ENCODE measurements at regions not wholly inside any gene's neighbourhood (a gene's known extent, or its start where the extent isn't known, plus 50 kb on each side); places are given as distances from the start of the nearest gene placed in this dataset.
"Not testable (repeated sequence)": the region's sequence is repeated elsewhere in the genome, so short reads cannot be mapped to it uniquely, and the experiment has no call there.

DNA sequence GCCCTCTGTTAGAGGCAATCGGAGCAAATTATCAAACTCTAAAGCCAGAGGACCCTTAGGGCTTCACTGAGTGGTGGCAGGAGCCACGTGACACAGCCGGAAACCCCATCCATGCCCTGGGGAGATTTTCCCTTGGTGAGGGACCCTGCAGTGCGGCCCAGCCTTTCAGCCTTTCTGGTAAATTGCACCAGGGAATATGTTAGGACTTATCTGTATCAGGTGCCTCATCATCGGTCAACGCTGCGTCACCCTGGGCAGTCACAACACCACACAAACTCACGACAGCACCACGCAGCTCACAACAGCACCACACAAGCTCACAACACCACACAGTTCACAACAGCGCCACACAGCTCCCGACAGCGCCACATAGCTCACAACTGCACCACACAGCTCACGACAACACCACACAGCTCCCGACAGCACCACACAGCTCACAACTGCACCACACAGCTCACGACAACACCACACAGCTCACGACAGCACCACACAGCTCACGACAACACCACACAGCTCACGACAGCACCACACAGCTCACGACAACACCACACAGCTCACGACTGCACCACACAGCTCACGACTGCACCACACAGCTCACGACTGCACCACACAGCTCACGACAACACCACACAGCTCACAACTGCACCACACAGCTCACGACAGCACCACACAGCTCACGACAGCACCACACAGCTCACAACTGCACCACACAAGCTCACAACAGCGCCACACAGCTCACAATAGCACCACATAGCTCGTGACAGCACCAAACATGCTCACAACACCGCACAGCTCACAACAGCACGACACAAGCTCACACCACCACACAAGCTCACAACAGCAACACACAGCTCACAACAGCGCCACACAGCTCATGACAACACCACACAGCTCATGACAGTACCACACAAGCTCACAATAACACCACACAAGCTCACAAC lies 199.0 kb downstream of the DLL1 start:
- H3K27ac ChIP-seq, result no peak overlapping the region
- no peak for DNase-seq (ENCODE audit: low read depth, low spot score)

- no peak overlapping the region for H3K27ac ChIP-seq
- no peak for DNase-seq (ENCODE audit: low read depth, low spot score)
Measured at GRCh38 chr6:170091000-170091638, 199.8 kb downstream of the DLL1 start.

DNA sequence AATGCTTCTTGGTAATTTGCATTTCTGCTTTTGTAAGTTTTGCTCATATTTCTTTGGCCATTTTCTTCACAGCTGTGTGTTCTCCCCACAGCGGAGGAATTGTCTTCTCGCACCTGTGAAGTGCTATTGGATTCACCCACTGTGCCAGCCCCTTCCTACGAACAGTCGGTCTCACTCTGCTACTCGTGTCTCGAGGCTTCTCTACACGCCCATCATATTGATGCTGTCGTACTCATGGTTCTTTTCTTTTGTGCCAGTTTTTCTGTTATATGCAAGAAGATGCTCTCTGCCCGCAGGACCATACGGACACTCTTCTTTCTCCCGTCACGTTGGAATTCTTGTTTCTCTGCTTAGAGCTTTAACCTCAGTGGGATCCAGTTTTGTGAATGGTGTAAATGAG lies 200.3 kb downstream of the DLL1 start:
- no peak for DNase-seq (ENCODE audit: low read depth, low spot score)

DNA sequence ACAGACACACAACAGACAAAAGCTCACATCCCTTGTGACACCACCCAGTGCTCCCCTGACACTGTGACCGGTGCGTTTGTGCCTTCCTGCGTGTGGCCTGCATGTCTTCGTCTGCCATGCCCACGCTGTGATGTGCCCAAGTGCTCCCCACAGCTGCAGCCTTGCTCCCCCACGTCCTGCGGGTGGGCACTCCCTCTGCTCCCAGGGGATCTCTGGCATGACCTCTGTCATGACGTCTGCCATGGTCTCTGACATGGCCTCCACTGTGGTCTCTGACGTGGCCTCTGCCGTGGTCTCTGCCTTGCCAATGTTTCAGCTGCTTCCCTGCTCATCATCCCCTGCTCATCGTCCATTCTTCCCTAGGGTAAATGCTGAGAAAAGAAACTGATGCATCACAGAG lies 200.9 kb downstream of the DLL1 start:
- H3K27ac ChIP-seq, result no peak overlapping the region
- DNase-seq (ENCODE audit: low read depth, low spot score), result no peak

More for the DNA sequence above, 200.3 kb downstream of the DLL1 start:
- H3K27ac ChIP-seq, result no peak overlapping the region

GRCh38 chr6:170088582-170088955 lies 202.3 kb downstream of the DLL1 start:
- no peak for DNase-seq (ENCODE audit: low read depth, low spot score)
- H3K27ac ChIP-seq, result no peak overlapping the region

DNA sequence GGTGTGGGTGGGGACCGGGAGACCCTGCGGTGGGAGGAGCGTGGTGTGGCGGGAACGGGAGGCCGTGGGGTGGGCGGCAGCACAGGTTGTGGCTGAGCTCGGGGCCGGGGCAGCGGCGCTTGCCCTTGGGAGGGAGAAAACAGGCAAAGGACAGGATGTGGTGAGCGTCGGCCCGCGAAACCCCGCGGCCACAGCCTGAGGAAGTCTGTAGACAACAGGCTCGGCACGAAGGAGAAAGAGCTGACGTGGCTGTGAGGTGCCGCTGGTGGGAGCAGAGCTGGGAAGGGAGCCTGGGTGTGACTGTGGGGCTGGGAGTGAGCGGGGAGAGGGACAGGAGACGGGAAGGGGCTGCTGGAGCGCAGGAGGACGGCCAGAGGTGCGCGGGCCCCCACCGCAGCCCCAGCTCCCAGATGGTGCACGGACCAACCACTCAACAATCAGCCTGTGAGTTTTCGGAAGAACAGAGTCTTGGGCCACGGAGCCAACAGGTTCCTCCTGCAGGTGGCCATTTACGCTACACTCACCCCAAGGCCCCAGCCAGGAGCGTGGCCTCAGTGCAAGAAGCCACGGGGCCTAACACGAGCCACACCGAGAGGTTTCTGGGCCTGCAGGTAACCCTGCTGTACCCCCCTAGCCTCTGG lies 202.8 kb downstream of the DLL1 start:
- DNase-seq (ENCODE audit: low read depth, low spot score), result no peak
- no peak overlapping the region for H3K27ac ChIP-seq

DNA sequence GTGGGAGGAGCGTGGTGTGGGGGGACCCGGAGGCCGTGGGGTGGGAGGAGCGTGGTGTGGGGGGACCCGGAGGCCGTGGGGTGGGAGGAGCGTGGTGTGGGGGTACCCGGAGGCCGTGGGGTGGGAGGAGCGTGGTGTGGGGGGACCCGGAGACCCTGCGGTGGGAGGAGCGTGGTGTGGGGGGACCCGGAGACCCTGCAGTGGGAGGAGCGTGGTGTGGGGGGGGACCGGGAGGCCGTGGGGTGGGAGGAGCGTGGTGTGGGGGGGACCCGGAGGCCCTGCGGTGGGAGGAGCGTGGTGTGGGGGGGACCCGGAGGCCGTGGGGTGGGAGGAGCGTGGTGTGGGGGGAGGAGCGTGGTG lies 203.5 kb downstream of the DLL1 start:
- H3K27ac ChIP-seq; DNase-seq (ENCODE audit: low read depth, low spot score): not testable (repeated sequence)

DNA sequence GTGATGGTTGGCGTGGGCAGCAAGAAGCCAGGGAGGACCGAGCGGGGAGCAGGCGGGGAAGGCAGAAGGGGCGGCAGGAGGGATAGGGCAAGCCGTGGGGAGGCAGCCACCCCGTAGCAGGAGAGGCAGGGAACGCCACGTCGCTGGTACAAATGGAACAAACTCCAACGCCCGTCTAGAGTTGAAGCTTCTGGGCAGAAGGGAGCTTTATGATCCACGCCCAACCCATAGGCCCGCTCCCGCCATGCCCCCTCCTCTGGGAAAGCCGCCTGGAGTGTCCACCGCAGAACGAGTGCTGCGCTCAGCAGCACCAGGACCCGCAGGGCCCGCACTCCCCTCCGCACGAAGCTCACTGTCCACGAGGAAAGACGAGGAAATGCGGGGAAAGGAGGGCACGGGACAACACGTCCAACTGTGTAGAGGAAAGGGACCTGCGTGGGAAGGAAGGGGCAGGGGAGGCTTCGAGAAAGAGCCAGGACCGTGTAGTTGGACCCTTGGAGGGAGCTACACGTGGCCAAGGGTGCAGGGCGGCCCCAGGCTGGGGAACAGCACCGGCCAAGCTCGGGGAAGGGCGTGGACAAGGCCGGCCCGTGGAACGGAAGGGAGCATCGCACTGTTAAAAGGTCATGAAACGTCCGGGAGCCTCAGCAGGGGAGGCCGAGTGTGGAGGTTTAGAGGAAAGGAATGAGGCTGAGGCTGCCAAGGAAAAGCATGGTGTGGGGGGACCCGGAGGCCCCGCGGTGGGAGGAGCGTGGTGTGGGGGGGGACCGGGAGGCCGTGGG lies 204.0 kb downstream of the DLL1 start:
- H3K27ac ChIP-seq, result no peak overlapping the region
- DNase-seq (ENCODE audit: low read depth, low spot score), result no peak

DNA sequence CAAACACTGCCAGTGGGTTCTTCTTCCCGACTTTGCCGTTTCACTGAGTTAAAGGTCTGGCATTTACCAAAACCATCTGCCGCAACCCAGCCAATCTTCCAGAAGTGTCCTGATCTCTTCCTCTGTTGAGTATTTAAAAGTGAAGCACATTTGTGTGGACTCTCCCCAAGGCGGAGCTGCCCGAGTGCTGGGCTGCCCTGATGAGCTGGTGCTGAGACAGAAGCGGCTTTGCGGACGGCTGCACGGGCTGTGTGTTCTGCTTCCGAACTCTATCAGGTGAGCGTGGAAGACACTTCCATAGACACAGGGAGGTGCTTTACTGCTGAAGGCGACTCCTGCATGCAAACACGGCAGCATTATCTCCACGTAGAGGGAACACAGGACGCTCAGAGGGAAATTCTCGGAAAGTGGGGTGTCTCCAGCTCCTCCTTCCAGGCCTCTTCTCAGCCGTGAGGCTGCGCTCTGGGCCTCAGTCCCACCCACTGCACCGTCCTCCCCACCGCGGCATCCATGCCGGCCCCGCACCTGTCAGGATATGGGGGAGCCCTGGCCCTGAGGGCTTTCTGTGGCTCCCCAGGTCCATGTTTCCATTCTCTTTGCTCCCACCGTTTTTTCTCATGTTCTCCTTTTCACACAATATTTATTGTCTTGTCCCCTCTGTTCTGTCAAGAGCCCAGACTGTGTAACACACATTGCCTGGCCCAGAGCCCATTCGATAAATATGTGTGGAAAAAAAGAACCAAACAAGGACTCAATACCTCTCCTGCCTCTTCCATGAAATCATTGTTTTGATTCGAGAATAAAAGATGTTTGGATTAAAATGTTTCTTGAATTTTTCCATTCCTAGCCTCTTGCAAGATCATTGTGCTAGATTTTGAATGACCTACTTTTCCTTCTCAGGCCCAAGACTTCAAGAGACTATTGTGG lies 205.1 kb downstream of the DLL1 start:
- DNase-seq (ENCODE audit: low read depth, low spot score), result no peak
- no peak overlapping the region for H3K27ac ChIP-seq

DNA sequence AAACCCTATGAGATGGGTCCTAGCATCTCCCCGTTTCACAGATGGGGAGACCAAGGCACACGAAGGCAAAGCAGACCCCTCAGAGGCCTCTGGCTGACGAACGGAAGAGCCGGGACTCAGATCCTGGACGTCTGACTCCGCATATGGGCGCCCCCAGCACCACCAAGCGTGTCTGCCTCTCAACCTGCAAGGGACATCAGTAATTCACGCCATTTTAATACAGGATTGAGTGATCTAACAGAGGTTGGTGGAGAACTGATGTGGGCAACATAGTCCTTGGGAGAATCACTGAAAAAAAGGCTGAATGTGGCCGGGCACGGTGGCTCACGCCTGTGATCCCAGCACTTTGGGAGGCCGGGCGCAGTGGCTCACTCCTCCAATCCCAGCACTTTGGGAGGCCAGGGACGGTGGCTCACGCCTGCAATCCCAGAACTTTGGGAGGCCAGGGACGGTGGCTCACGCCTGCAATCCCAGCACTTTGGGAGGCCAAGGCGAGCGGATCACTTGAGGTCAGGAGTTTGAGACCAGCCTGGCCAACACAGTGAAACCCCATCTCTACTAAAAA lies 206.6 kb downstream of the DLL1 start:
- DNase-seq (ENCODE audit: low read depth, low spot score), result no peak
- no peak overlapping the region for H3K27ac ChIP-seq

- H3K27ac ChIP-seq, result no peak overlapping the region
- no peak for DNase-seq (ENCODE audit: low read depth, low spot score)
Measured at GRCh38 chr6:170083236-170084051, 207.4 kb downstream of the DLL1 start.

DNA sequence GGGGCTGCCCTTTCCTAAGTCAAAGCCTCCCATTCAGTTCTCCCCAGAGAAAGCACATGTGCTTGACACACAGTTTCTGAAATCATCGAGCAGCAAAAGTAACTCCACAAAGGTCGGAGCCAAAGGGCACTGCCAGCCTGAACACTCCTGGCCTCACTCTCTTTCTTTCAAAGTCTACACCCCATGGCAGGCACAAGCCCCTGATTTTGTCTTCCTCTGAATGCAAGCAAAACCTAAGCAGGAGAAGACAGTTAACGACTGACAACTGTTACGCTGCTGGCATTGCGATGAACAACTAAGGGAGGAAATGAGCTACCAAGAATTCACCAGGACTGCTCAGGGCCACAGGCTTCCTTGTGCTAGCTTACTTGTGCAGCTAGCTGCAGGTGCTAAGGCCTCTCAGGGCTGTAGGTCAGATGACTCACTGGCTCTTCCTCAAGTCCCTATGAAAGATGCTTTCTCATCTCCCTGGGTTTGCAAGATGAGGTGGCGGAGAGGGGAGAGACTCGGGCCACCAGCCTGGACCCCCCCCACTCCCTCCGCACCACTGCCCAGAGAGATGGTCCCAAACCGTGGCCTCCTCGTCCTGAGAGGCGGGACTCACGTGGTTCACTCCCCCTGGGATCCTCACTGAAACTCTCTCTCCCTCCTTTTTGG lies 208.2 kb downstream of the DLL1 start:
- no peak overlapping the region for H3K27ac ChIP-seq
- no peak for DNase-seq (ENCODE audit: low read depth, low spot score)

DNA sequence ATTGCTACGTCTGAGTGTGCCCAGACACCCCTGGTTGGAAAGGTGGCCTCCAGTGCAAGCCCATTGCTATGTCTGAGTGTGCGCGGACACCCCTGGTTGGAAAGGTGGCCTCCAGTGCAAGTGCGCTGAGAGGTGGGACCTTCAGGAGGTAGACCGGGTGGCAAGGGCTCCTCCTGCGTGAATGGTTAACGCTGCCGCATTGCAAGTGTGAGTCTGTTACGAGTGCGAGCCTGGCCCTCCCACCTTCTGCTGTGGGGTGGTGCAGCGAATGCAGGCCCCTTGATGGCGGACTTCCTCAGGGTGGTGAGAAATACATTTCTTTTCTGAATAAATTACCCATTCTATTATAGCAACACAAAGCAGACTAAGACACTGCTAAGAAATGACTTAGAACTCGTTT lies 208.8 kb downstream of the DLL1 start:
- no peak overlapping the region for H3K27ac ChIP-seq
- DNase-seq (ENCODE audit: low read depth, low spot score), result no peak

DNA sequence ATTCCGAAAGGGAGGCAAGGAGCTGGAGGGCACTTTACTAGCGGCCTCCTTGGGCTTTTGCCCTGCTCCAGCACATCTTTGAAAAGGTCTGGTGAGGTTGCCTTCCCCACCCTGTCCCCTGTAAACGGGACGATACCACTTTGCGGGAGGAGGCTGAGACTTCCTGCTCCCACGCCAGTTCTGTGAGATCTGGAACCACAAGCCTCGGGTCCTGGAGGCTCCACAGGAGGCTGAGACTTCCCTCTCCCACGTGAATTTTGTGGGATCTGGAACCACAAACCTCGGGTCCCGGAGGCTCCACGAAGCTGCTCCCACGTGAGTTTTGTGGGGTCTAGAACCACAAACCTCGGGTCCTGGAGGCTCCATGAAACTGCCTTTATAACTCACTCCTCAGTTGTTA lies 209.3 kb downstream of the DLL1 start:
- no peak overlapping the region for H3K27ac ChIP-seq

GRCh38 chr6:170080828-170081371 lies 210.0 kb downstream of the DLL1 start:
- no peak for DNase-seq (ENCODE audit: low read depth, low spot score)
- no peak overlapping the region for H3K27ac ChIP-seq

More for the DNA sequence above, 209.3 kb downstream of the DLL1 start:
- DNase-seq (ENCODE audit: low read depth, low spot score), result no peak

GRCh38 chr6:170080169-170080827 lies 210.6 kb downstream of the DLL1 start:
- H3K27ac ChIP-seq, result no peak overlapping the region
- no peak for DNase-seq (ENCODE audit: low read depth, low spot score)
